NCI-H1436 treated with DMSO at 0.1 percent for 48 hours (cell line): ENCODE measurements at regions not wholly inside any gene's neighbourhood (a gene's known extent, or its start where the extent isn't known, plus 50 kb on each side); places are given as distances from the start of the nearest gene placed in this dataset.

Experiments used
- DNase-seq: peaks from one replicate; lab custom pipeline; 2025; lab: John Stamatoyannopoulos, UW

- DNase-seq: no peak
These were observed 259.4 kb downstream of the GPD2 start for GRCh38 chr2:156695595-156695994.

DNA sequence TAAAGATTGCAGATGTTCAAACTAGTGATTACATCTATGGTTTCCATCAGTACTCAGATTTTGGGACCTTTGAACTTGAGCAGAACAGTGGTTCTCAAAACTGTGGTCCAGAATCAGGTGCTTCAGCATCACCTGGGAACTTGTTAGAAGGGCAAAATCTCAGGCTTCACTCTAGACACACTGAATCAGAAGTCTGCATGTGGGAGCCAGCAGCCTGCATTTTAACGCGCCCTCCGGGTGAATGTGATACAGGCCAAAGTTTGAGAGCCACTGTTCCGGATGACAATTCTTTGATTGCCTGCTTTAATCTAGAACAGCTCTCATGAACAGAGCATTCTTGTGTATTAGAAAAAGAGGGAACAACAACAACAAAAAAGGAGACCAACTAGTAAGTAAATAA is 261.7 kb downstream of the GPD2 start:
- no peak for DNase-seq

DNA sequence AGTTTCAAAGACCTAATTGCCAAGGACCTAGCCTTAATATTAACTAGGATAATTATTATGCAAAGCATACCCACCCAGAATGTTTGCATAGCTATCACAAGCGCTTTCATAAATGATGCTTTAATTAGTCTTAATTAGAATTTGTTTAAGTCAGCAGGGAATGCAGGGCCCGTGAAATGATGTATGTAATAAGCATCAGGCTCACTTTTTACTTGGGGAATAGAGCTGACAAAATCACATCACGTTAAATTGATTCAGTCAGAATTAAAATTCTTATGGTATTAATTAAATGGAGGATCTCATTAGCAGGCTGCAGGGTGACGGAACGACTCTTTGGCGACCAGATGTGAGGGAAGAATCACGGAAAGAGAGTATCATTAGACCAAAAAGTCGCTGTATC is 264.5 kb downstream of the GPD2 start:
- DNase-seq: no peak

DNA sequence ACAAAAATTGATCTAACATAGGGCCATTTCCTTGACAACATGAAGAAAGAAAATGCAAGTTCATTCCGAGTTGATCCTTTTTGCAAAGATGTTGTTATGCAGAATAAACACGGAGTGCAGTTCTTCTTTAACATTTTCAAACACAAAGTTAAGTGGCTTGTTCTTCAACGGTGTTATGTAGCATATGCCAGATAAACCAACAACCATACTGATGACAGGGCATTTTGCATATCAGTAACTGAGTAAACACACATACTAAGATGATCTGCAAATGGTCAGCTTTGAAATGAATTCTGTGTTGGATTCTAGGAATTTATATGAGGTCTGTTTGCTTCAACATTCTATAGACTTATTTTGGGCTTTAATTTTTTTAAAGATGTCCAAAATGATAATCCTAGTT is 266.4 kb downstream of the GPD2 start:
- DNase-seq: no peak

DNA sequence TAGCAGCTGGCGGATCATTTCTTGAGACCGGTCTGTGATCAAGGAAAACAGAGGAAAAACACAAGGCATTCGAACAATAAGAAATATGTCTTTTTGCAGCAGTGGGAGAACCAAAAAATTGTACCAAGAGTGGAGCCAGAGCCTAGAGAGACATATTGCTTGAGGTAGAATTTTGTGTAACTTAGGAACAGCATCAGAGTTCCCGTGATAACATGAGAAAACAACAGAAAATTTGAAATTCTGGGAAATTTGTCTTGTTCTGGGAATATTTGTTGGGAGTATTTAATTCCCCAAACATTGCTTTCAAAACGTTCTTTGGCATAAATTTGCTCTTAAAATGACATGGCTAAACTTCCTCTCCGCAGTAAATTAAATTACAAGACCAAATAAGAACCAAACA is 267.5 kb downstream of the GPD2 start:
- no peak for DNase-seq

- DNase-seq: no peak
These were observed 268.0 kb downstream of the GPD2 start for GRCh38 chr2:156704132-156704531.

DNA sequence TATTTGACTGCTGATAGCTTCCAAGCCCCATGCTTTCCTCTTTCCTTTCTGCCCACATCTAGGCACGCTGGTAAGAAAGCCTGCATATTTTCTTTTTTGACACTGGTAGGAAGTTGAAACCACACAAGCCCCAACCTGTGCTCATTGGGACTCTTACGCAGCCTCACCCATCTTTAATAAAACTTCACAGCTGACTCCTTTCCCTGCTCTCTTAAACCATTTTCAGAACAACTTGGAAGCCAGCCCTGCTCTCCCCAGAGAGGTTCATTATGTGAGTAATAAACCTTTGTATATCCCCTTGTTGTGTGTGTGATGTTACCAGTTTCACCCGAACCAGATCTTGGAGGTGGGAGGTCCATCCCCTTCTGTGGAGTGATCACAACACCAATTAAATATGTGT is 268.4 kb downstream of the GPD2 start:
- no peak for DNase-seq

- DNase-seq: no peak
These were observed 270.4 kb downstream of the GPD2 start for GRCh38 chr2:156706576-156706975.

- DNase-seq: no peak
These were observed 271.9 kb downstream of the GPD2 start for GRCh38 chr2:156708051-156708450.

DNA sequence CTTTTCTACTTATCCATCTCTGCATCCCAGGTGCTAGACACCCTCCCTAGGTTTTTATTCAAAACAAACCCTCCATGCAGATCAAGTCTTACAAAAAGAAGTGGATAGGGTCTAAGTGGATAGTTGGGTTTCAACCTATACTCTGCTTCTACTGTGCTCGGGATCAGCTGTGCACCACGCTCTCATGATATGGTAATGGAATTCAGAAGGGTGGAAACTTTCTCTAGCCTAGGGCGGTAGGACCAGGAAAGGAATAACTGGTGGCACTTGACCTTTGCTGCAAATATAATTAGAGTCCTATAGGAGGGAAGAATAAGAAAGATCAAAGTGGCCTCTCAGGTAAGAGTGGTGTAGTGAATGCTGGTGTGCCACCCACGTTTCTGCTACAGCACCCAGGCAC is 272.9 kb downstream of the GPD2 start:
- no peak for DNase-seq

DNA sequence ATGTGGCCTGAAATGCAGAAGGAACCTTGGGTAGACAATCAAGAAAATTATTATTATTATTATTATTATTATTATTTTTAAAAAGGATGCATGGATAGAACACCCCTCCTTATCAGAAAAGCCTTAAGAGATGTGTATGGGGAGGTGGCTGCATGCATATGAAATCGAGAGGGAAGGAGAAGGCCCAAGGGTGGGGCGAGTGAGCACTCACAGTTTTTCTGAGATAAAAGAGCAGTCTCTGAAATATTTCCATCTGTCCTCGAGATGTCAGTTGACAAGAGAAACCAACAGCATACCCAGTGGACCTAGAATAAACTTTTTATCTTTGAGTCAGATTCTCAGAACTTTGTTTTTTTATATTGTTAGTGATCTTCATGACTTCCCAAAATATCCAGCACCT is 282.9 kb downstream of the GPD2 start:
- no peak for DNase-seq

DNA sequence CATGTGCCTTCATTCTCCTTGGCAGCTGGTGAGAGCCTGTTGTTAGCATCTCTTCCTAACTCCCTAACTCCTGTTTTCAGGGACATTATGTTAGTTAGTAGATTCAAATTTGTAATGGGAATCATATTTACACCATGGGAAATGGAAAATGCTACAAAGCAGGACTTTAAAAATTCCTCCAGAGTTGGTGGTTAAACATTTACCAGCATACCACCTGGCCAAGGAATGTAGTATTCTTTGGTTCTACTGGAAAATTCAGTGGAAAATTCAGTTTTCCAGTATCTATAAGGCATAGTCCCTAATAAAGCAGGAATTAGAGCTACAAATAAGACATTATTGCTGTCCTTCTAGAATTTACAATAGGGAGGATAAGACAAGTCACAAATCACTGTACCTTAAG is 291.7 kb downstream of the GPD2 start:
- no peak for DNase-seq

- no peak for DNase-seq
These were observed 292.1 kb downstream of the GPD2 start for GRCh38 chr2:156728328-156728727.

GRCh38 chr2:156731506-156731905 is 295.3 kb downstream of the GPD2 start:
- DNase-seq: no peak

- DNase-seq: no peak
These were observed 300.8 kb downstream of the GPD2 start for GRCh38 chr2:156736950-156737349.

- DNase-seq: no peak
These were observed 303.1 kb downstream of the GPD2 start for GRCh38 chr2:156739301-156739700.

- no peak for DNase-seq
These were observed 309.4 kb downstream of the GPD2 start for GRCh38 chr2:156745619-156746018.

GRCh38 chr2:156748221-156748620 is 312.0 kb downstream of the GPD2 start:
- DNase-seq: no peak

- DNase-seq: no peak
These were observed 315.9 kb downstream of the GPD2 start for GRCh38 chr2:156752042-156752441.

DNA sequence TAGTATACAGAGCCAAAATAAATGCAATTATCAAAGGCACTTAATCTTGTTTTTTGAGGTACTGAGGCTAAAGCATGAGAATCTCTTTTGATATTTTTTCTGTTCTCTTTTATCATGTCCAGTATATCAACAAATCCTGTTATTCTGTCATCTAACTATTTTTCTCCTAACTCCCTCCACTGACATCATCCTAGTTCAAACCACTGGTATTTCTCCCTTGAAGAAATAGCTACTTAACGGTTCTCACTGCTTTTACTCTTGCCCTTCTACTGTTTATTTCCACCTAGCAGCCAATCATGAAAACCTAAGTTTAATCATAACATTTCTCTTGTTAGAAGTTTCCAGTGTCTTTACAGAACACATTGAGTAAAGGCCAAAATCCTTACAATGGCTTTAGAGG is 317.6 kb downstream of the GPD2 start:
- DNase-seq: no peak

DNA sequence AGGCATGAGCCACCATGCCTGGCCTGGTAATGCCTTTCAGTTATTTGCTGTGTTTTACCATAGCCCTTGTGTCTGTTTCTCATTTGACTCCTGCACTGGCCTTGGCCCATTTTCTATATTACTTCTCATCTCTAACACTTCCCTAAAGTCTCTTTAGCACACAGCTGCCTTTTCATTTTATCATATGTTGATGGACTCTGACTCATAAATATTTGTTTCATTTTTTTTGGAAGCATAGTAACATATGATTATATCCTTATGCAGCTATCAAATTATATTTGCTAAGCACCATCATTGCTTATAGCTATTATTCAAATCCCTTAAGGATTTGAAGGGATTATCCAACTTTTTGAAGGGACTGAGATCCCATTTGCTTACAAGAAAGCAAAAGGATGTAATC is 320.3 kb downstream of the GPD2 start:
- no peak for DNase-seq

DNA sequence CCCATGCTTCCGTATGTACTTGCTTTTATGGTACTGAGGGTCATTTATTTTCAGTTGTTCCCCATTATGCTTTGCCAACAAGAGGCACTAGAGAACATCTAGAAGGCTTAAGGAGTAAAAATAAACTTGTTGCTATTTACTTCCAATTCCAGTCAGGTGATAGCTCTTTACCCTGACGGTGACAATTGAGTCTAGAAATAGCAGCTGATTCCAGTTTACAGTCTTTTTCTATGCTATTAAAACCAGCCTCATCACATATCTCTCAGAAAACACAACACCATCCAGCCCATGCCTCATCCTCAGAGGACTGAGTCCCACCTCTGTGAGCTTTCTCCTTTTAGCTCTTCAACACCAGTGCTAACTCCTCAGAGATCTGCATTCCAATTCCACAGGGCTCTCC is 327.0 kb downstream of the GPD2 start:
- DNase-seq: no peak

GRCh38 chr2:156765043-156765442 is 328.9 kb downstream of the GPD2 start:
- DNase-seq: no peak

GRCh38 chr2:156765450-156765849 is 329.3 kb downstream of the GPD2 start:
- no peak for DNase-seq

DNA sequence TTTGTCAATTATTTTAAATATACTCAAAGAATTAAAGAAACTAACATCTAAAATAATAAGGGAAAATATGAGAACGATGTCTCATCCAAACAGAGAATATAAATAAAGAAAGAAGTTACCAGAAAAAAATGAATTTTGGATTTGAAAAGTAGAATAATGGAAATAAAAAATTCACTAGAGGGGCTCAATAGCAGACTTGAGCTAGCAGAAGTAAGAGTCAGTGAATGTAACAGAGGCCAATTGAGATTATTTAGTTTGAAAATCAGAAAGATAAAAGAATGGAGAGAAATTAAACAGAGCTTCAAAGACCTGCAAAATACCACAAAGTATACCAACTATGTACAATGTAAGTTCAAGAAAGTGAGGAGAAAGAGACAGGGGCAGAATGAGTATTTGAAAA is 333.6 kb downstream of the GPD2 start:
- DNase-seq: no peak
